SK-N-SH (cell line): ENCODE measurements at regions not wholly inside any gene's neighbourhood (a gene's known extent, or its start where the extent isn't known, plus 50 kb on each side); places are given as distances from the start of the nearest gene placed in this dataset.

Source experiments
- CTCF ChIA-PET: fragments of 300-600, 350-600 bp; formaldehyde crosslinking; extraction: SDS; loops from one replicate; lab custom pipeline; 2021; lab: Yijun Ruan, JAX
- POLR2A ChIA-PET: fragments of 350-600 bp; sonication (Branson Sonifier 250); formaldehyde crosslinking; extraction: SDS; loops from one replicate; lab custom pipeline; 2020; ENCODE audit warnings: antibody characterized with exemption, inconsistent platforms; lab: Yijun Ruan, JAX
- DNase-seq: peaks from one replicate; pipeline ENCODE4 v3.0.0; 2012
- H2AFZ ChIP-seq: fragments of 200-600 bp; sonication (generic); 2 replicates; pipeline ENCODE4 v1.8.1; 2016; ENCODE audit warnings: antibody characterized with exemption, mild to moderate bottlenecking, low read depth
- H3F3A ChIP-seq: fragments of 200-600 bp; sonication (generic); replicated peaks from 2 replicates; pipeline ENCODE3; 2016; ENCODE audit warnings: antibody characterized with exemption, mild to moderate bottlenecking; ENCODE audit not compliant: insufficient read depth
- H3K27ac ChIP-seq, 2 experiments: fragments of 200-500 bp in 1 of 2; fragments of 200-600 bp in 1 of 2; sonication (Bioruptor generic) in 1 of 2; sonication (generic), shearing (Covaris generic) in 1 of 2; 2 replicates each; pipeline versions ENCODE4 v1.5.1 to v1.6.1; 2014 to 2016; ENCODE audit warnings: low read depth in 2 of 2, inconsistent platforms in 1 of 2, low read length in 1 of 2, mild to moderate bottlenecking in 1 of 2, mixed read lengths in 1 of 2
- H3K27me3 ChIP-seq: fragments of 200-600 bp; sonication (generic), shearing (Covaris generic); 2 replicates; pipeline ENCODE4 v1.6.1; 2016; ENCODE audit warnings: mixed run types; ENCODE audit not compliant: insufficient read depth
- H3K36me3 ChIP-seq, 2 experiments: fragments of 200-500 bp in 1 of 2; fragments of 200-600 bp in 1 of 2; sonication (Bioruptor generic) in 1 of 2; sonication (generic) in 1 of 2; replicated peaks in 1 of 2; 2 replicates each; pipeline versions ENCODE3 to v1.5.1; 2014 to 2016; ENCODE audit warnings: low read length in 1 of 2, mild to moderate bottlenecking in 1 of 2; ENCODE audit not compliant: insufficient read depth in 2 of 2, control insufficient read depth in 1 of 2
- H3K4me1 ChIP-seq, 2 experiments: fragments of 200-500 bp in 1 of 2; fragments of 200-600 bp in 1 of 2; sonication (Bioruptor generic) in 1 of 2; sonication (generic), shearing (Covaris generic) in 1 of 2; 2 replicates each; pipeline versions ENCODE4 v1.5.1 to v1.6.1; 2014 to 2016; ENCODE audit warnings: low read depth in 1 of 2, low read length in 1 of 2, mixed run types in 1 of 2; ENCODE audit not compliant: insufficient read depth in 2 of 2, control insufficient read depth in 1 of 2
- H3K4me2 ChIP-seq: fragments of 200-600 bp; sonication (generic), shearing (Covaris generic); 2 replicates; pipeline ENCODE4 v1.6.1; 2017; ENCODE audit warnings: mixed run types
- H3K4me3 ChIP-seq, 2 experiments: fragments of 200-500 bp in 1 of 2; fragments of 200-600 bp in 1 of 2; sonication (Bioruptor generic) in 1 of 2; sonication (generic), shearing (Covaris generic) in 1 of 2; 2 replicates each; pipeline versions ENCODE4 v1.5.1 to v1.8.1; 2014 to 2016; ENCODE audit warnings: low read depth in 2 of 2, inconsistent platforms in 1 of 2, low read length in 1 of 2, mild to moderate bottlenecking in 1 of 2, mixed read lengths in 1 of 2, moderate library complexity in 1 of 2
- H3K79me2 ChIP-seq: fragments of 200-600 bp; sonication (generic); 2 replicates; pipeline ENCODE4 v1.8.1; 2017; ENCODE audit warnings: mild to moderate bottlenecking; ENCODE audit not compliant: insufficient read depth
- H3K9ac ChIP-seq: fragments of 200-600 bp; sonication (generic); 2 replicates; pipeline ENCODE4 v1.6.1; 2017; ENCODE audit warnings: mixed run types
- H3K9me2 ChIP-seq: fragments of 200-600 bp; sonication (generic); 2 replicates; pipeline ENCODE4 v1.6.1; 2017; ENCODE audit warnings: mixed run types
- H3K9me3 ChIP-seq: fragments of 200-600 bp; sonication (generic); 2 replicates; pipeline ENCODE4 v1.6.1; 2017; ENCODE audit warnings: mixed run types, mild to moderate bottlenecking, moderate library complexity
- H4K20me1 ChIP-seq: fragments of 200-600 bp; sonication (generic); 2 replicates; pipeline ENCODE4 v1.6.1; 2017; ENCODE audit warnings: mild to moderate bottlenecking, mixed run types; ENCODE audit not compliant: insufficient read depth
- CTCF ChIP-seq: fragments of 200-600 bp; sonication (generic); IDR thresholded peaks from 2 replicates; pipeline ENCODE4 v1.6.1; 2017; ENCODE audit warnings: antibody characterized with exemption, mild to moderate bottlenecking, moderate library complexity
- EP300 ChIP-seq, 2 experiments: IDR thresholded peaks; 2 replicates each; pipeline versions ENCODE4 v1.4.0 to v1.6.1; 2012; ENCODE audit warnings: borderline replicate concordance in 1 of 2, low read depth in 1 of 2, low read length in 1 of 2
- EZH2phosphoT487 ChIP-seq: fragments of 200-600 bp; sonication (generic); IDR thresholded peaks from 2 replicates; pipeline ENCODE4 v1.6.1; 2017; ENCODE audit warnings: low read depth, mixed run types, mild to moderate bottlenecking, antibody characterized with exemption, moderate library complexity, borderline replicate concordance
- FOSL2 ChIP-seq: IDR thresholded peaks from 2 replicates; pipeline ENCODE4 v1.4.0; 2012; ENCODE audit warnings: low read depth, mild to moderate bottlenecking, moderate library complexity, borderline replicate concordance
- GABPA ChIP-seq: IDR thresholded peaks from 2 replicates; pipeline ENCODE4 v1.4.0; 2012; ENCODE audit warnings: low read depth, mild to moderate bottlenecking
- JUND ChIP-seq: IDR thresholded peaks from 2 replicates; pipeline ENCODE4 v1.4.0; 2012
- MAX ChIP-seq: IDR thresholded peaks from 2 replicates; pipeline ENCODE4 v1.4.0; 2012; ENCODE audit warnings: low read depth
- MEF2A ChIP-seq: IDR thresholded peaks from 2 replicates; pipeline ENCODE4 v1.4.0; 2012; ENCODE audit warnings: low read depth, borderline replicate concordance
- MXI1 ChIP-seq: IDR thresholded peaks from 2 replicates; pipeline ENCODE4 v1.6.1; 2012; ENCODE audit warnings: mild to moderate bottlenecking, low read depth, low read length, improper control_type of control experiment
- NFIC ChIP-seq: IDR thresholded peaks from 2 replicates; pipeline ENCODE4 v1.4.0; 2012; ENCODE audit warnings: borderline replicate concordance
- RAD21 ChIP-seq: IDR thresholded peaks from 2 replicates; pipeline ENCODE4 v1.6.1; 2012; ENCODE audit warnings: mild to moderate bottlenecking, low read length
- RCOR1 ChIP-seq: fragments of 150-350 bp; IDR thresholded peaks from 2 replicates; pipeline ENCODE4 v1.6.1; 2017; ENCODE audit warnings: antibody characterized with exemption, low read length
- RXRA ChIP-seq: IDR thresholded peaks from 2 replicates; pipeline ENCODE4 v1.4.0; 2012; ENCODE audit warnings: low read depth, mild to moderate bottlenecking, borderline replicate concordance
- SIN3A ChIP-seq: IDR thresholded peaks from 2 replicates; pipeline ENCODE4 v1.6.1; 2012; ENCODE audit warnings: low read depth, mild to moderate bottlenecking, low read length, moderate library complexity, borderline replicate concordance
- SMC3 ChIP-seq: IDR thresholded peaks from 2 replicates; pipeline ENCODE4 v1.6.1; 2012; ENCODE audit warnings: low read depth, low read length, improper control_type of control experiment
- TCF12 ChIP-seq: IDR thresholded peaks from 2 replicates; pipeline ENCODE4 v1.4.0; 2012
- USF1 ChIP-seq: IDR thresholded peaks from 2 replicates; pipeline ENCODE4 v1.4.0; 2012; ENCODE audit warnings: low read depth, borderline replicate concordance
- YY1 ChIP-seq: IDR thresholded peaks from 2 replicates; pipeline ENCODE4 v1.4.0; 2012; ENCODE audit warnings: low read depth, mild to moderate bottlenecking
- ZBTB33 ChIP-seq: IDR thresholded peaks from 2 replicates; pipeline ENCODE4 v1.4.0; 2012; ENCODE audit warnings: low read depth, borderline replicate concordance
- WGBS: methylation state at CpG from one replicate; pipeline ENCODE4 v1.1.6; 2017; ENCODE audit warnings: low lambda C conversion rate; 5-methylcytosine and 5-hydroxymethylcytosine counted together

- POLR2A ChIA-PET: no interaction called here
- TF ChIP-seq MAX (no peak), NFIC (no peak), EP300 (IDR thresholded peaks at IDR 0.05; ENCODE audit: borderline replicate concordance in 1 of 2, low read depth in 1 of 2, low read length in 1 of 2) (no peak), YY1 (no peak), EZH2phosphoT487 (no peak), RAD21 (no peak), MXI1 (no peak), RCOR1 (no peak), FOSL2 (no peak), ZBTB33 (no peak), SIN3A (no peak), RXRA (no peak), CTCF (no peak)
- no peaks in the 10 kb centered on the region for H3K36me3 ChIP-seq
- H2AFZ ChIP-seq: no peak overlapping the region
- H3F3A ChIP-seq: no peaks in the 10 kb centered on the region
- WGBS: 78% methylated on average over 3 of the region's 3 CpGs
- H3K4me3 ChIP-seq: no peak overlapping the region
- no peak overlapping the region for H3K27ac ChIP-seq
- no peak overlapping the region for H3K4me2 ChIP-seq
- no peak overlapping the region for H3K9ac ChIP-seq
- DNase-seq: no peak
- H3K79me2 ChIP-seq: no peaks in the 10 kb centered on the region
- peaks cover 0 to 10% of the 10 kb centered on the region in 2 experiments; a peak in 1 of 4 replicates for H3K4me1 ChIP-seq
- H3K9me2 ChIP-seq: no peaks in the 10 kb centered on the region
- no peaks in the 10 kb centered on the region for H4K20me1 ChIP-seq
- no peaks in the 10 kb centered on the region for H3K9me3 ChIP-seq
- no peaks in the 10 kb centered on the region for H3K27me3 ChIP-seq
- CTCF ChIA-PET: no interaction called here
These were observed 137.7 kb downstream of the SPATA31D1 start for GRCh38 chr9:82126256-82126655.

- H3K4me2 ChIP-seq: no peak overlapping the region
- no peaks in the 10 kb centered on the region for H3K36me3 ChIP-seq
- no peaks in the 10 kb centered on the region for H3K9me2 ChIP-seq
- no peak overlapping the region for H3K27ac ChIP-seq
- H3K4me3 ChIP-seq: no peak overlapping the region
- no peaks in the 10 kb centered on the region for H3K79me2 ChIP-seq
- ChIA-PET POLR2A (no interaction called here), CTCF (interaction anchor here (0.7 kb wide), 1 partner anchor 274 kb away, joined by 5 read pairs; no protein-coding TSS in a partner anchor)
- H3K9ac ChIP-seq: no peak overlapping the region
- no peaks in the 10 kb centered on the region for H4K20me1 ChIP-seq
- WGBS: 87% methylated on average over 2 of the region's 2 CpGs
- DNase-seq: no peak
- no peaks in the 10 kb centered on the region for H3K9me3 ChIP-seq
- H3F3A ChIP-seq: no peaks in the 10 kb centered on the region
- H3K27me3 ChIP-seq: no peaks in the 10 kb centered on the region
- no peak overlapping the region for H2AFZ ChIP-seq
- peaks cover 0 to 10% of the 10 kb centered on the region in 2 experiments; a peak in 1 of 4 replicates for H3K4me1 ChIP-seq
- no peak for TF ChIP-seq RAD21
- TF ChIP-seq ZBTB33: no peak
- TF ChIP-seq CTCF: no peak
- no peak for TF ChIP-seq SMC3
- TF ChIP-seq JUND: no peak
- no peak for TF ChIP-seq EZH2phosphoT487
- no peak for TF ChIP-seq RCOR1
- no peak for TF ChIP-seq GABPA
- no peak for TF ChIP-seq USF1
- TF ChIP-seq TCF12: no peak
- TF ChIP-seq MXI1: no peak
- TF ChIP-seq MEF2A: no peak
- no peak for TF ChIP-seq RXRA
These were observed 138.9 kb downstream of the SPATA31D1 start for GRCh38 chr9:82127465-82127864.
